ENCODE measurements at regions not wholly inside any gene's neighbourhood (a gene's known extent, or its start where the extent isn't known, plus 50 kb on each side); places are given as distances from the start of the nearest gene placed in this dataset.

DNA sequence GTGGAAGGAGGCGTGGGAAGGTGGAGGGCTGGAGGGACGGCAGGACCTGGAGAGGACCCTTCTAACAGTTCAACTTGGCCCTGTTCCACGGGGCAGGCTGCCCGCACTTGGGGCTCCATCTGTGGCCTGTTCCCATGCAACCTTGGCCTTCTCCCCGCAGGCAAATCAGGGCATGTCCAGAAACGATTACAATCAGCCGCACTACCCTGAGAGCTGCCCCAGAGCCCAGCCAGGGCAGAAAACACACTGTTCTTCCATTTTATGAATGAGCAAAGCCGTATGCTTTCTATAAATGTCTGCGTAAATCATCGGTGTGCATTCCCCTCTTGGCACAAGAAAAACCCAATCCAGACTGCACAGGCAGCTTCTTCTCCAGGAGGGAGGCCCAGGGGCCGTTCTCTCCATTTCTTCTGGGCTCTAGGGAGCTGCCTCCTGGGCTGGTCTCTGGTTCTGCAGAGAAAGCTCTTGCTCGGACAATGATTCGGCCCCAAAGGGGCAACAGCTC, 228.7 kb downstream of the SOX9 start:
- H3K36me3 Mint-ChIP-seq (ENCODE audit: low read depth): no peaks in the 10 kb centered on the region
- H3K27ac Mint-ChIP-seq: no peak overlapping the region
- CTCF ChIA-PET: interaction anchor here (1.2 kb wide), 1 partner anchor 8 kb away, joined by 3 read pairs; no protein-coding TSS in a partner anchor
- no peak overlapping the region for H3K4me3 Mint-ChIP-seq
- H3K4me1 Mint-ChIP-seq: no peaks in the 10 kb centered on the region
- no peaks in the 10 kb centered on the region for H3K9me3 Mint-ChIP-seq
- no peaks in the 10 kb centered on the region for H3K27me3 Mint-ChIP-seq
- POLR2A ChIA-PET: no interaction called here
- no peak for DNase-seq

DNA sequence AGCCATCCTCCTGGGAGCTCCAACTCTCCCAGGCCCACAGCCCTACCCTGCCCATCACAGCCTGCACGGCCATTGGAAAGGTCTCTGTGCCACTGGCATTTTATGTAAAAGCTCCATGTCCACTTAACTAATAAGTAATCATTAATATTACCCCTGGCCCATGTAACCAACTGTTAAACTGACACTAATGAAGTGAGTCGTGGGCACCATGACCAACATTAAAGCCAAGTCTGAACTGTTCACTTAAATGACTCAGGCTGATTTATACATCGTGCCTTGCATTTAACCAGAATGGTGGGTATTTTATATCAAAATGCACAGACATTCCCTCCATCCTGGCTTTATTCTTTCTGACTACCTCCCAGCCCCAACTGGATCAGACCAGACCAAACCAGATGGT, 229.3 kb downstream of the SOX9 start:
- H3K4me3 Mint-ChIP-seq: no peak overlapping the region
- ChIA-PET CTCF (interaction anchor here (1.2 kb wide), 1 partner anchor 8 kb away, joined by 3 read pairs; no protein-coding TSS in a partner anchor), POLR2A (no interaction called here)
- no peak overlapping the region for H3K27ac Mint-ChIP-seq
- no peaks in the 10 kb centered on the region for H3K9me3 Mint-ChIP-seq
- no peaks in the 10 kb centered on the region for H3K4me1 Mint-ChIP-seq
- no peaks in the 10 kb centered on the region for H3K36me3 Mint-ChIP-seq (ENCODE audit: low read depth)
- DNase-seq: no peak
- H3K27me3 Mint-ChIP-seq: no peaks in the 10 kb centered on the region

DNA sequence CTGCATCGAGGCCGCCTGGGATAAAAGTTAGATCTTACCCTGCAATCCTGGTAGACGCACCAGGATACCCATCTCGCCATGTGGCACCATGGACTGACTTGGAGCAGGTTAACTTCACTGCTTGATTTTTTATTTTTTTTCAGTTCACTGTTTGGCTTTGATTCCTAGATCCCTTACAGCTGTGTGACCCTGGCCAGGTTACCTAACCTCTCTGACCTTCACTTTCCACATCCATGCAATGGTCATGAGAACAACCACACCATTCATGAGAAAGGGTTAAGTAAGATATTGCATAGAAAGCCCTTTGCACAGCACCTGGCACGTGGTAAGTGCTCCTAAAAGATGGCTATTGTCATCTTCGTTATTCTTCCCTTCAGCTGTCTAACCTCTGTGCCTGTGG, 230.5 kb downstream of the SOX9 start:
- no peaks in the 10 kb centered on the region for H3K27me3 Mint-ChIP-seq
- CTCF ChIA-PET: no interaction called here
- POLR2A ChIA-PET: no interaction called here
- no peak overlapping the region for H3K27ac Mint-ChIP-seq
- no peaks in the 10 kb centered on the region for H3K4me1 Mint-ChIP-seq
- no peak overlapping the region for H3K4me3 Mint-ChIP-seq
- DNase-seq: no peak
- H3K9me3 Mint-ChIP-seq: no peaks in the 10 kb centered on the region
- no peaks in the 10 kb centered on the region for H3K36me3 Mint-ChIP-seq (ENCODE audit: low read depth)

DNA sequence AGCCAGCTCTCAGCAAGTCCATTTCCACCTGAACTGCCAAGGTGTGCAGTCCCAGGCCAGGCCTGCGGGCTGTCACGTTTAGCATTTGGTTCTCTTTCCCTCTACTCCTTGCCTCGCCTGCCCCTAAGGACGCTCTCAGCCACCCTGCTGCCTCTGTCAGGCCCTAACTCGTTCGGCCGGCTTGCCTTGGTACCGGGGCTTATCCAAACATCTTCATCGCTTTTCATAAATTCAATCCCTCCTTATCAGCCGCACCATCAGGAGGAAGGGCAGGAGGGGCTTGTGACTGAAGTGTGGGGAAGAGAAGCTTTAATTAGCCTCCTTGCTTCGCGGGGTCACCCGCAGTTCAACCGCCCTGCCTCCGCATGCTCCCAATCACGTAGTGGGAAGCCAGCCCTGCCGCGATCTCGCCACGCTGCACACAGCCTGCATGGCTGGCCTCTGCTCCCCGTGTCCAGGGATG, 231.1 kb downstream of the SOX9 start:
- H3K36me3 Mint-ChIP-seq (ENCODE audit: low read depth): no peaks in the 10 kb centered on the region
- H3K27ac Mint-ChIP-seq: no peak overlapping the region
- POLR2A ChIA-PET: no interaction called here
- no peaks in the 10 kb centered on the region for H3K27me3 Mint-ChIP-seq
- no peak overlapping the region for H3K4me3 Mint-ChIP-seq
- DNase-seq: no peak
- no peaks in the 10 kb centered on the region for H3K9me3 Mint-ChIP-seq
- no peaks in the 10 kb centered on the region for H3K4me1 Mint-ChIP-seq
- CTCF ChIA-PET: no interaction called here

DNA sequence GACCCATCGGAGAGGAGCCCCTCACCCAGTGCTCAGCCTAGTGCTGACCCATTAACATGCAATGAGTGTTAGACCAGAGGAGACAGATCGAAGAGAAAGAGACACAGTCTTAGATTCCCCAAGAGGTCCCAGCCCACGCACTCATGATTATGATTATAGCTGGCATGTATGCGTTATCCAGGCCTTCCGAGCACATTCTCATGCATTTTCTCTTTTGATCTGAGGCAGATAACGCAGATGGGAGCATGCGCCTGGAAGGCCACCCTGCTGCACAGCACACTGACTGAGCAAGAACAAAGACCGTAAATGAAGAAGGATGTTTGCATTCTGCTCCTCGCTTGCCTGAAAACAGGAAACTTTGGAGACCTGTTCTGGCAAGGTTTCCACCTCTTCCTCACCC, 232.7 kb downstream of the SOX9 start:
- ChIA-PET CTCF (no interaction called here), POLR2A (no interaction called here)
- H3K4me3 Mint-ChIP-seq: no peak overlapping the region
- no peaks in the 10 kb centered on the region for H3K27me3 Mint-ChIP-seq
- H3K36me3 Mint-ChIP-seq (ENCODE audit: low read depth): no peaks in the 10 kb centered on the region
- H3K27ac Mint-ChIP-seq: no peak overlapping the region
- H3K9me3 Mint-ChIP-seq: no peaks in the 10 kb centered on the region
- H3K4me1 Mint-ChIP-seq: no peaks in the 10 kb centered on the region
- no peak for DNase-seq

DNA sequence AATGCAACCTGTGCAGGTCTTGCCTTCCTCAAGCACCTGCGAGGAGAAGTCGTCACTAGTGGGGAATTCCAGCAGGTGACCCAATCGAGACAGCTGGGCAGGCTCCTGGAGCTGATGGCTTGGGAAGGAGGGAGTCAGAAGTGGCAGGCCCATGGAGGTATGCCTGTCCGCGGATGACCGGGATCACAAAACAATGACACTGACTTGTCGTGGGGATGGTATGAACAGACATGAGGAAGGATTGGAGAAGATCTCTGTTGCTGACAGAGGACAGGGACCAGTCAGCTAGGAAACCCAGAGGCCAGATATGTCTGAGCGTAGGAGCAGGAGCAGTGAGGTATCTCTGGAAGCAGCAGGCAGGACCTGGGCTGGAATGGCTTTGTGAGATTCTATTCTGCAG, 233.3 kb downstream of the SOX9 start:
- POLR2A ChIA-PET: no interaction called here
- no peaks in the 10 kb centered on the region for H3K4me1 Mint-ChIP-seq

DNA sequence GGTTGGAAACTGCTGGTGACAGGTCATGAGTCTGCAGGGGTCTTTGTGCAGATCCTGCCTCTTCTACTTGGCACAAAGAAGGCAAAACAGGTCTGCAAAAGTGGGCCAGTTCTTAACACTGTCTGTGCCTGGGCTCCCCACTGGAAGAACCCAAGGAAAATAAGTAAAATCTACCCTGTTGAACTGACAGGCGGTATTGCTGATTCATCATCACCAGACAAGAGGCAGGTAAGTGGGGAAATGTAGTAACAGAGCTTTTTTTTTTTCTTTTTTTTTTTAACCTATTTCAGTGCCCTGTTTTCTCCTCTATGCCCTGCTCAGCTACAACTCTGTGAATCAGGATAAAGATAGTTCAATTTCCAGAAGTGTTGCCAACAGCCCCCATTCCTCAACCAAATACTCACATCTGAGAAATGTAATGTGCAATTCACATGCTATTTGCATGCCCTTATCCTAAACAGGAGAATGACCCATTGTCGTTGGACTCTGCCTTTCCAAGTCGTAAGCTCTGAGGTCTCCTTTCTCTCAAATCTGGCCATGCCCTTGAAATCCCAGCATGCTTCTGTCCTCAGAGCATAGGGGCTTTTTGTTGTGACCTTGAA, 237.0 kb downstream of the SOX9 start:
- Mint-ChIP-seq H3K36me3 (ENCODE audit: low read depth) (no peaks in the 10 kb centered on the region), H3K27me3 (no peaks in the 10 kb centered on the region), H3K27ac (no peak overlapping the region), H3K4me3 (no peak overlapping the region), H3K4me1 (no peaks in the 10 kb centered on the region), H3K9me3 (no peaks in the 10 kb centered on the region)
- no peak for DNase-seq
- ChIA-PET CTCF (no interaction called here), POLR2A (no interaction called here)

More for the DNA sequence above, 233.3 kb downstream of the SOX9 start:
- DNase-seq: no peak
- H3K36me3 Mint-ChIP-seq (ENCODE audit: low read depth): no peaks in the 10 kb centered on the region
- no peaks in the 10 kb centered on the region for H3K9me3 Mint-ChIP-seq
- H3K27ac Mint-ChIP-seq: peak overlapping the region; percentile 6
- no peak overlapping the region for H3K4me3 Mint-ChIP-seq
- no peaks in the 10 kb centered on the region for H3K27me3 Mint-ChIP-seq
- CTCF ChIA-PET: no interaction called here

DNA sequence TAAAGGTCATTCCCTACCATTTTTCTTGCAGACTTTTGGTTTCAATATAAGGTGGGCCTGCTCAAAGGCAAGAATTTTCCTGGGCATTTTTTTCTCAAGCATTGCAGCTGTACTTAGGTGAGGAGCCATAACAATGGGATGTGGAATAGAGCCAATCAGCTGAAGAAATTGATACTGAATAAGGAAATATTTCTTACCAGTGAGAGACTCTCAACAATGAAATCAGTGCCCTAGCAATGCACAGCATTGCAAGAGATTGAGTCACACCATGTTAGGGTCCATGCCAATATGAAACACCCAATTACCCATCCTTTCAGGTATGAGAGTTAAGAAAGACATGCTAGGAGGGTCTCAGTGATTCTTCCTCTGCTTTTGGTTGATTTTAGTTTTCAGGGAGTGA, 237.6 kb downstream of the SOX9 start:
- Mint-ChIP-seq H3K27me3 (no peaks in the 10 kb centered on the region), H3K27ac (no peak overlapping the region), H3K4me1 (no peaks in the 10 kb centered on the region), H3K36me3 (ENCODE audit: low read depth) (no peaks in the 10 kb centered on the region), H3K4me3 (no peak overlapping the region), H3K9me3 (no peaks in the 10 kb centered on the region)
- ChIA-PET CTCF (no interaction called here), POLR2A (no interaction called here)
- DNase-seq: no peak

DNA sequence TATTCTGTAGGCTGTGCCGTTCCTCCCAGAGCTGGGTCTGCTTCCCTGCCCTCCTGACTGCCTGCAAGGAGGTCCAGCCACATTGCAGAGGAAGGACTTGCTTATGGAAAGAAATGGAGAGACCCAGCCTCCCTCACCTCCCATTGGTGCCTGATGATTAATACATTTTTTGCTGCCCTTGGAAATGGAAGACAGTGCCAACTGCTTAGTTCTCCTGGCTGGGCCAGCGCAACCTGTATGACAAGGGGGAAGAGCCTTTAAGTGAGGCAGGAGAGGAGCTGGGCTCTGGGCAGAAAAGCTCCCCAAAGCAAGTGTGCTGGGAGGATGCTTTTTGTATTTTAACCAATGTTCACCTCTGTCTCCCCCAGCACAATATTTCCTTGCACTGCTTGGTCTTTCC, 238.5 kb downstream of the SOX9 start:
- POLR2A ChIA-PET: no interaction called here
- CTCF ChIA-PET: no interaction called here
- no peak for DNase-seq
- no peaks in the 10 kb centered on the region for H3K4me1 Mint-ChIP-seq
- no peaks in the 10 kb centered on the region for H3K36me3 Mint-ChIP-seq (ENCODE audit: low read depth)
- peaks cover 2% of the 10 kb centered on the region for H3K9me3 Mint-ChIP-seq
- no peak overlapping the region for H3K4me3 Mint-ChIP-seq
- no peaks in the 10 kb centered on the region for H3K27me3 Mint-ChIP-seq
- no peak overlapping the region for H3K27ac Mint-ChIP-seq

DNA sequence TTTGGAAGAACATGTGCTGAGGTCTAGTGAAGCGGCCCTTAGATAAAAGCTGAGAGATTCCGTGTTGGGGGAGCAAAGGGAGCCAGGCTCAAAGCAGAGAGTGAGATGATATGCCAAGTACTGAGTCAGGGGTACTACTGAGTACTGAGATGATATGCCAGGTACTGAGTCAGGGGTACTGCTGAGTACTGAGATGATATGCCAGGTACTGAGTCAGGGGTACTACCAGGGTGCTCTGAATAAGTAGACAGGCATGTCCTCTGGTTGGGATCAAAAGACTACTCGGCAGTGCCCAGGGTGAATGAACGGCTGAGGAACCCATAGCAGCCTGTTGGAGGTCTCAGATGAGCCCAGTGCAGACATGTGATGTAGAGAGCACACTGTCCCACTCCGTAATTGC, 239.0 kb downstream of the SOX9 start:
- DNase-seq: no peak
- CTCF ChIA-PET: no interaction called here
- Mint-ChIP-seq H3K4me3 (no peak overlapping the region), H3K36me3 (ENCODE audit: low read depth) (no peaks in the 10 kb centered on the region), H3K9me3 (peaks cover 2% of the 10 kb centered on the region), H3K27me3 (no peaks in the 10 kb centered on the region), H3K27ac (no peak overlapping the region), H3K4me1 (no peaks in the 10 kb centered on the region)
- POLR2A ChIA-PET: no interaction called here

DNA sequence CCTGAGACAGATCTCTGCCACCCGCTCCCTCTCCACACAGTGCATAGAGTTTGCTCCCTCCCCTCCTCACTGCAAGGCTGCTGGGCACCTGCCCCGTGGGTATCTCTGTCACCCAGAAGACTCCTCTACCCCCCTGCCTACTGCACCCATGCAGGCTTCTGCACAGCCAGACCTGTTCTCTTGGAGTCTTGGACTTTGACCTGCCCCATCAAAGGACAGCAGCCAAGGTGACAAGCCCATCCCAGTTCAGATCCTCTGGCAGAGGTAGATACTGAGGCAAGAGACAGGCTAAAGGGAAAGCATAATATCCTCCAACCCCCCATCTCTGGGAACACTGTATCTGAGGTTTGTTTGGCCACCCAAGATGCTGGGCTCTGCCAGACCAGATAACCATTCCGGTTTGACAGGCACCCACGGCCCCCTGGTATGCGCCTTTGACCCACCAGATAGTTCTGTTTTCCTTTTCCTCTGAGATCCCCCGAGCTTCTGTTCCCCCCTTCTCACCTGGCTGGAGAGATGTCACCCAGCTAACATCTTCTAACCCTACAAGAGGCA, 239.6 kb downstream of the SOX9 start:
- Mint-ChIP-seq H3K27ac (no peak overlapping the region), H3K36me3 (ENCODE audit: low read depth) (no peaks in the 10 kb centered on the region), H3K27me3 (no peaks in the 10 kb centered on the region), H3K4me3 (no peak overlapping the region), H3K9me3 (peaks cover 2% of the 10 kb centered on the region), H3K4me1 (no peaks in the 10 kb centered on the region)
- ChIA-PET POLR2A (no interaction called here), CTCF (no interaction called here)
- DNase-seq: no peak

DNA sequence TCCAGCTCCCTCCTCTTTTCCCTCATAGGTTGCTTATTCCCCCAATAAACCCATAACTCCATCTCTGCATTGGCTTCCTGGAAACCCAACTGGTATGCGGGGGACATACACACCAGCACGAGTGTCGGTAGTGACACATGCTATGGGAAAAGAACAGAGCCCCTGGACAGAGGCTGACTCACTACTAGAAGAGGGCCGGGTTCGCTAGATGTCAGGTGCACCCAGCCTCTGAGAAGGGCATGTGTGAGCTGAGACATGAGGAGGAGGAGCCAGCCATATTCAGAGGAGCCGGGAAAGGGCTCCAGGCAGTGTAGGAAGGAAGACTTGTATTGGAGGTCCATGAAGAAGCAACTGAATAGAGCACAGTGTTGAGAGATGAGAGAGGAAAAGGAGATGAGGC, 241.1 kb downstream of the SOX9 start:
- CTCF ChIA-PET: interaction anchor here (0.5 kb wide), 1 partner anchor 1513 kb away, joined by 4 read pairs; no protein-coding TSS in a partner anchor
- Mint-ChIP-seq H3K4me3 (no peak overlapping the region), H3K4me1 (no peaks in the 10 kb centered on the region), H3K27me3 (no peaks in the 10 kb centered on the region), H3K9me3 (peaks cover 2% of the 10 kb centered on the region), H3K27ac (no peak overlapping the region), H3K36me3 (ENCODE audit: low read depth) (no peaks in the 10 kb centered on the region)
- DNase-seq: no peak
- POLR2A ChIA-PET: no interaction called here

DNA sequence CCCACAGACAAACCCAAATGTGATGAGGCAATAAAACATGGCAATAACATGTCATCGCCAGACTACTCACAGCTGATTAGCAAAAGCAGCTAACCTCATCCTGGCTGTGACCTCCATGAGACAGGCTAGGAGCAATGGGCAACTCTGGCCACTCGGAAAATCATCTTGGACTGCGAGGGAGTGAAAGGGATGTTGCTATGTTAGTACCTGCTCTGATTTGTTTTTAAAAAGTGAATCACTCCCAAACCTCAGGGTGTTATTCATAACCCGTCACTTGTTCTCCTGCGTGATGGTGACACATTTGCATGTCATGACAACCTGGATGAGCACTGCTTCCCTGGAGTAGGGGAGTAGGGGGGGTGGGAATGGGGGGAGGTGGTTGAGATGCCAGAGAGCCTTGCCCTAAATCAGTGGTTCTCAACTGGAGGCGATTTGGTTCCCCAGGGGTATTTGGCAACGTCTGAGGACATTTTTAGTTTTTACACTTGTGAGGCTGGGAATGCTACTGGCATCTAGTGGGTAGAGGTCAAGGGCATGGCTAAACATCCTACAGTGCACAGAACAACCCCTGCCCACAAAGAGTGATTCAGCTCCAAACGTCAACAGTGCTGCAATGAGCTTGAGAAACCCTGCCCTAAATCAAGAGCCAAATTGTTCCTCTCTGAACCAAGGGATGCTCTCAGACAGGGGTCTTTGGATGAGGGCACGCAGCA, 241.7 kb downstream of the SOX9 start:
- DNase-seq: no peak
- H3K9me3 Mint-ChIP-seq: peaks cover 2% of the 10 kb centered on the region
- no peak overlapping the region for H3K4me3 Mint-ChIP-seq
- CTCF ChIA-PET: interaction anchor here (0.5 kb wide), 1 partner anchor 1514 kb away, joined by 4 read pairs; no protein-coding TSS in a partner anchor
- no peaks in the 10 kb centered on the region for H3K4me1 Mint-ChIP-seq
- H3K27ac Mint-ChIP-seq: no peak overlapping the region
- H3K36me3 Mint-ChIP-seq (ENCODE audit: low read depth): no peaks in the 10 kb centered on the region
- no peaks in the 10 kb centered on the region for H3K27me3 Mint-ChIP-seq
- POLR2A ChIA-PET: no interaction called here

Measured in activated CD4-positive, alpha-beta T cell treated with anti-CD3 and anti-CD28 coated beads, Interleukin-2, amount 10 ng/mL, durations not matched to agents 7 days and 5 days (primary cell).